ENCODE measurements at regions not wholly inside any gene's neighbourhood (a gene's known extent, or its start where the extent isn't known, plus 50 kb on each side); places are given as distances from the start of the nearest gene placed in this dataset.

- TF ChIP-seq ZFX (IDR thresholded peaks at IDR 0.05) (no peak), CTCF (conservative IDR thresholded peaks at IDR 0.05) (no peak)
- no peak overlapping the region for H3K27ac ChIP-seq
Measured at GRCh38 chr6:113694278-113695077, 162.7 kb upstream of the MARCKS start.

DNA sequence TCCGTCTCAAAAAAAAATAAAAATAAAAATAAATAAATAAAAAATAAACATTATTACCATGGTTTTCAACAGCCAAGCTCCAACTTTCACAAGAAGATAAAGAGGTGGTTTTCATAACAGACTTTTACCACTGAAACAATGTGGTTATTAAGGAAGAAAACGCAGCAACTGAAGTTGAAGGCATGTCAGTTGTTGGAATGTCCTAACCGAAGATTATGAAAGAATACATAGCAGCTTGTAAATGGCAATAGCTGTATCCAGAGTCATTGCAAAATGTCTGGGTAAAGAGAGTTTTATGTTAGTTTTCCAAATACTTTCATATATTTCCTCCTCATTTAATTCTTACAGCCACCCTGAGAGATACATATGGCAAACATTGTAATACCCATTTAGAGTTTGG lies 161.6 kb upstream of the MARCKS start:
- no peak for TF ChIP-seq ZFX (IDR thresholded peaks at IDR 0.05)
- no peak for TF ChIP-seq CTCF (conservative IDR thresholded peaks at IDR 0.05)
- H3K27ac ChIP-seq: no peak overlapping the region

GRCh38 chr6:113696960-113697359 lies 160.2 kb upstream of the MARCKS start:
- TF ChIP-seq CTCF (conservative IDR thresholded peaks at IDR 0.05): no peak
- TF ChIP-seq ZFX (IDR thresholded peaks at IDR 0.05): no peak
- H3K27ac ChIP-seq: no peak overlapping the region

GRCh38 chr6:113697632-113698410 lies 159.3 kb upstream of the MARCKS start:
- TF ChIP-seq ZFX (IDR thresholded peaks at IDR 0.05): no peak
- TF ChIP-seq CTCF (conservative IDR thresholded peaks at IDR 0.05): no peak
- no peak overlapping the region for H3K27ac ChIP-seq

- no peak for TF ChIP-seq ZFX (IDR thresholded peaks at IDR 0.05)
- no peak for TF ChIP-seq CTCF (conservative IDR thresholded peaks at IDR 0.05)
- no peak overlapping the region for H3K27ac ChIP-seq
Measured at GRCh38 chr6:113699239-113699638, 157.9 kb upstream of the MARCKS start.

DNA sequence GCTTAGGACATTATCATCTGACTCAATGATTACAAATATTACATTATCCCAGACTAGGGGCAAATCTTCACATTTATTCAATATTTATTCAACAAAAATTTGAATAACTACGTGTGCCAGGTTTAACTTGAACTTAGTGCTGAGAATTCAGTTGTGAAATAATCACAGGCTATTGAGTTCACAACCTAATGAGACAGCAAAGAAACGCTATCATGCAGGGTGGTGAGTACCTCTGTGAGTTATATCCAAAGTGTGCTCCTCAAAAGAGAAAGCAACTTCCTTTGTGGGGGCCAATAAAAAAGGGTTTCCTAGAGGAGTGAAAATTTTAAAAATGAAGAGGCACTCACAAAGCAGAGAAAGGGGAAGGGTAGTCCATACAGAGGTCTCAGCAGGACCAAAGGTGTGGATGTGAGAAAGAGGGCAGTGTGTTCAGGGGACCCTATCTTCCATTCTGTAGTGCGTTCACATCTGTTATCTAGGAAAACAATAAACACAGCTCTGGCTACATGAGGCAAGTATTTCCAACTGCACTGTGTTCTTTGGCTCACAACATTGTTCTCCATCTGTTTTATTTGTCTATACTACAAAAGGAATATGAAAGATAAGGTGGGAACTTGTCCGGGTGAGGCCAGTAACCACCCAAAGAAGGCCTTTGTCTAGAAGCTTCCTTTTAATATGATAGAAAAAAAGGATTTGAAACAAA lies 155.4 kb upstream of the MARCKS start:
- no peak overlapping the region for H3K27ac ChIP-seq
- TF ChIP-seq ZFX (IDR thresholded peaks at IDR 0.05) (no peak), CTCF (conservative IDR thresholded peaks at IDR 0.05) (no peak)

DNA sequence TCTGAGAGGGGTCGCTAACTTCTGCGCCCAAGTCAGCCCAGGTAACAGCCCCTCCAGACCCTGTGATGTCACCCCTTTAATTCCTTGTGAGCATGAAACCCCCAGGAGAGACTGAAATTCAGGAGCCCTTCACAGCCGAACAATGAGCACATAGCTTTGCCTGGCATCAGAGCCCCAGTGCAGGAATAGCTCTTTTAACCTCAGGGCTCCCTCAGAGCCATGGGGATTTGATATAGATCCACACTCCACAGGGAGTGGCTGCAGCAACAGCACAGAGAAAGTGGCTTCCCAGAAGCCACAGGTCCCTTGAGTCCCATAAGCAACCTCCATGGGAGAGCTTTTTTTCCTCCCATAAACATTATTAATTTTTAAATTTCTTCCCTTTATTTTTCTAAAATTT lies 150.0 kb upstream of the MARCKS start:
- TF ChIP-seq CTCF (conservative IDR thresholded peaks at IDR 0.05) (no peak), ZFX (IDR thresholded peaks at IDR 0.05) (no peak)
- H3K27ac ChIP-seq: no peak overlapping the region

All from C4-2B (cell line).